ENCODE measurements at regions not wholly inside any gene's neighbourhood (a gene's known extent, or its start where the extent isn't known, plus 50 kb on each side); places are given as distances from the start of the nearest gene placed in this dataset.

DNA sequence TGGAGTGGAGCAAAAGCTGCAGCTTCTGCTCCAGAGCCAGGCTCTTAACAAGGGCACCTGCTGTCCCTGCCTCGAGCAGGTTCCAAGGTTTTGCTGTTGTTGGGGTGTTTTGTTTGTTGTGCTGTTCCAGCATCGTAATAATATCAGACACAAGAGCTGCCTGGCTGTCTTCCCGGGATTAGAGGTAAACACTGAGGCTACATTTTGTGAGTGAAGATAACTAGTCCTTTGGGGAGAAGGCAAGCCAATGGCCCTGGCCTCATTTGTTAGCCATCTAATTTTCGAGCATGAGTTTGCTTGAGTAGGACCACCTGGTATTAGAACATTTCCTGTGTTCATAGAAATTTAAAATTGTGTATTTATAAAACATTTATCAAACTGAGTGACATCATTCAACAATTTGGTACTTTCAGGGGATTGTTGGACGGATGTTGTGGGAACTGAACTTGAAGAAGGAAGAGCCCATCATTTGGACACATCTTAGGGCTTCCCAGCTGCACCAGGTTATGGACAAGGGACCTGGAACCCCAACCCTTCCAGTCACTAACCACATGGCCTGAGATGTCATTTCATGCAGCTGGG is 555.0 kb downstream of the TNS3 start:
- no peak overlapping the region for H3K4me3 ChIP-seq (ENCODE audit: low read depth, low read length)
- TF ChIP-seq, protein P1, sequence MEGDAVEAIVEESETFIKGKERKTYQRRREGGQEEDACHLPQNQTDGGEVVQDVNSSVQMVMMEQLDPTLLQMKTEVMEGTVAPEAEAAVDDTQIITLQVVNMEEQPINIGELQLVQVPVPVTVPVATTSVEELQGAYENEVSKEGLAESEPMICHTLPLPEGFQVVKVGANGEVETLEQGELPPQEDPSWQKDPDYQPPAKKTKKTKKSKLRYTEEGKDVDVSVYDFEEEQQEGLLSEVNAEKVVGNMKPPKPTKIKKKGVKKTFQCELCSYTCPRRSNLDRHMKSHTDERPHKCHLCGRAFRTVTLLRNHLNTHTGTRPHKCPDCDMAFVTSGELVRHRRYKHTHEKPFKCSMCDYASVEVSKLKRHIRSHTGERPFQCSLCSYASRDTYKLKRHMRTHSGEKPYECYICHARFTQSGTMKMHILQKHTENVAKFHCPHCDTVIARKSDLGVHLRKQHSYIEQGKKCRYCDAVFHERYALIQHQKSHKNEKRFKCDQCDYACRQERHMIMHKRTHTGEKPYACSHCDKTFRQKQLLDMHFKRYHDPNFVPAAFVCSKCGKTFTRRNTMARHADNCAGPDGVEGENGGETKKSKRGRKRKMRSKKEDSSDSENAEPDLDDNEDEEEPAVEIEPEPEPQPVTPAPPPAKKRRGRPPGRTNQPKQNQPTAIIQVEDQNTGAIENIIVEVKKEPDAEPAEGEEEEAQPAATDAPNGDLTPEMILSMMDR (IDR thresholded peaks at IDR 0.05; ENCODE audit: low read depth, low read length, missing control alignments) = no peak
- no peak for DNase-seq (ENCODE audit: low read depth)

DNA sequence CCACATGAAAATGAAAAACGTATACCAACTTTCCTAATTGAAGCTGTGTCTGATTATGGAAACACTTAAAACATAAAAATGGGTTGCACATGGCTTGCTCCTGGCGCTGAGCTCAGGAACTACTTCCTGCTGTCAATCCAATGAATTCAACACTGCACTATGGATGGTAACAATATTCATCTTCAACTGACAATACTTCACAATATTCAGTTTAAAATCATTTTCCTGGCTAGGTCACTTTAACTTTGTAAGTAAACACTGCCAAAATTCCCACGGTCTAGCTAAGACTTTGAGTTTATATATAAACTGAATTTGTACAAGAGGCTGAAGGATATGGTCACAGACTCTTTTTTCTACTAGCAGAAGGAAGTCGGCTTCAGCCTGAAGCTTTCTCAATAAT is 556.9 kb downstream of the TNS3 start:
- TF ChIP-seq, protein P1 (IDR thresholded peaks at IDR 0.05; ENCODE audit: low read depth, low read length, missing control alignments) = no peak
- no peak overlapping the region for H3K4me3 ChIP-seq (ENCODE audit: low read depth, low read length)
- DNase-seq (ENCODE audit: low read depth) = no peak

DNA sequence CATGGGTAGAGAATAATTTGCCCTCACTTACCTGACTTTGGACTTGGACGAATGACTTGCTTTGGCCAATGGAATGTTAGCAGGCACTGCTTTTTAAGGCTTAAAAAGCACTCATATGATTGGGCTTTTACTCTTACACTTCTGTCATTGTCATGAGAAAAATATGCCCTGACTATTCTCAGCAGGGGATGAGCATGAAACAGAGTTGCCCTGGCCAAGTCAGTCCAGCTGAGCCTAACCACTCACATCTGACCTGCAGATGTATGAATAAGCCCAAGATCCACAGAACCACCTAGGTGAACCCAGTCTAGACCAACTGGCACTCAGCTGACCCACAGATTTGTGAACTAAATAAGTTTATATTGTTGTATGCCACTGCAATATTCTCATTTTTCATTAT is 573.5 kb downstream of the TNS3 start:
- TF ChIP-seq, protein P1 (IDR thresholded peaks at IDR 0.05; ENCODE audit: low read depth, low read length, missing control alignments) = no peak
- H3K4me3 ChIP-seq (ENCODE audit: low read depth, low read length) = no peak overlapping the region
- DNase-seq (ENCODE audit: low read depth) = no peak

DNA sequence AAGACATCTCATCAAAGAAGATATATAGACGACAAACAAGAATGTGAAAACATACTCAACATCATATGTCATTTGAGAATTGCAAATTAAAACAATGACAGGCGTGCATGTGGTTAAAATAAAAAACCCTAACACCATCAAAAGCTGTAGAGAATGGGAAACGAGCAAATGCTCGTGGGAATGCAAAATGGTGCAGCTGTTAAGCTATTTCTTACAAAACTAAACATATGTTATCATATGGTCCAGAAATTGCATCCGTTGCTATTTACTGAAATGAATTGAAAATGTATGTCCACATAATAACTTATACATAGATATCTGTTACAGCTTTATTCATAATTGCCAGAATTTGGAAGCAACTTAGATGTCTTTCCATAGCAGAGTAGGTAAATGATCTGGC is 574.4 kb downstream of the TNS3 start:
- no peak for DNase-seq (ENCODE audit: low read depth)
- TF ChIP-seq, protein P1 (IDR thresholded peaks at IDR 0.05; ENCODE audit: low read depth, low read length, missing control alignments) = no peak
- no peak overlapping the region for H3K4me3 ChIP-seq (ENCODE audit: low read depth, low read length)

DNA sequence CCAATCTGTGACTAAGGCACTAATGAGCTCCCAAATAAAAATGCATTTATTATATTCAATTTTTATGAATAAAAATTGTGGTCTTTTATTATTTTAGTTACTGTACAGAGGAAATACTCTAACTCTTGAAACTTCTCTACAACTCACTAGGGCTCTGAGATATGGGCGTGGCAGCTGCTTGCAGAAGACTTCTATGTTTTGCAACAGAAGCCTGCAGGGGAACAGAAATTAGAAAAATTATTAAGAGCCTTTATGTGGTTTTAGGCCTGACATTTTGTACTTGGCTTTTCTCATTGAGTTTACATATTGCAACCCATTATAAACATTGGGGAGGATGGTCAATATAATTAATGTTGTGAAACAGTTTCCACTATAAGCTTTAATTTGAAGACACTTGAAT is 581.4 kb downstream of the TNS3 start:
- no peak overlapping the region for H3K4me3 ChIP-seq (ENCODE audit: low read depth, low read length)
- no peak for DNase-seq (ENCODE audit: low read depth)
- TF ChIP-seq, protein P1 (IDR thresholded peaks at IDR 0.05; ENCODE audit: low read depth, low read length, missing control alignments) = no peak

DNA sequence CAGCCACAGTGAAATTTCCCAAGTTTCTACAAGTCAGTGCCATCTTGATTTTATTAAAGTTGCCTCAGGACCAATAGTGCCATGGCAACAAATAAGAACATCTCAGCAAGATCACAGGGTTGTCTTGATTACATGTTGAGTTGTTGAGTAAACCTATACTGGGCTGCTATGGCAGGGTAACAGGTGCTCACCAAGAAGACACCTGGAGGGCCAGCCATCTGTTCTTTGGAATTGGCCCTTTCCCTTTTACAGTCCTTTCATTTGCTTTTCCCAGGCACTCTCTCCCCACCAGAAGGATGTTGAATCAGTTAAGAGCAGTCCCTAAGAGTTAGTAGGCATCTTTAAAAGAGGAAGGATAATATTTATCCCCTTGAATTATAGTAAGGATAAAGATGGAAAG is 582.0 kb downstream of the TNS3 start:
- no peak overlapping the region for H3K4me3 ChIP-seq (ENCODE audit: low read depth, low read length)
- TF ChIP-seq, protein P1 (IDR thresholded peaks at IDR 0.05; ENCODE audit: low read depth, low read length, missing control alignments) = no peak
- no peak for DNase-seq (ENCODE audit: low read depth)

DNA sequence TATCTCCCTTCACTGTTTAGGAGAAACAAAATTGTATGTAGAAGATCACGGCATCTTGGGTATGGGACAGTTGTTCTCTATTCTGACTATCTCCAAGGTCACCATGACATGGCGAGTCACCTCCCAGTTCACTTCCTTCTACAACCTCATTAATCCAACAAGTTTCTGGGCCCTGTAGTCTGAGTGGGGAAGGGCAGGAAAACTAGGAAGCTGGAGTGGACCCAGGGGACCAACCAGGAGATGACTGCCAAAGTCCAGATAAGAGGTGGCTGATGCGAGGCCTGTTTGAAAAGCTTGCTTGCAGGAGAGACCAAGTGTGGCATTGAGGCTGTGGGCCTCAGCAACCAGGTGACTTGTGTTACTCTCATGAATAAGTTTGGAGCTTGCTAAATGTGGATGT is 584.9 kb downstream of the TNS3 start:
- no peak overlapping the region for H3K4me3 ChIP-seq (ENCODE audit: low read depth, low read length)
- no peak for DNase-seq (ENCODE audit: low read depth)

More for the DNA sequence above, 584.9 kb downstream of the TNS3 start:
- TF ChIP-seq, protein P1 (IDR thresholded peaks at IDR 0.05; ENCODE audit: low read depth, low read length, missing control alignments) = no peak
